ENCODE measurements at regions not wholly inside any gene's neighbourhood (a gene's known extent, or its start where the extent isn't known, plus 50 kb on each side); places are given as distances from the start of the nearest gene placed in this dataset.
"Not testable (repeated sequence)": the region's sequence is repeated elsewhere in the genome, so short reads cannot be mapped to it uniquely, and the experiment has no call there.

DNA sequence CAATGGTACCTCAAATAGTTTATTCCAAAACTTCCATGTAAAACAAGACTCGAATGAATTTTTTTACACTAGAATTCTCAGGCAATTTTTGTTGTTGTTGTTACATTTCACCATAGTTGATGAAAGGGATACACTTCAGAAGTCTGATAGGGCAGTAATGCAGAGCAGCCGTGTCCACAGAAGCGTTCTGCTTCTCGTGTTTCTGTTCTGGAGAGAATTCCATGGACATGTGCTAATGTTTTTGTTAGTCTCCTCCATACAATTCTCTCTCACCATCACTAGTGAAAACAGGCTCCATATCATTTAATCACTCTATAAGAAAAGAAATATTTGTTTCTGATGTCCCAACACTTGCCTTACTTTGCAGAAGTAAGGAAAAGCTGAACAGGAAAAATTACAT is 606.1 kb downstream of the SLC16A7 start:
- DNase-seq: no peak

DNA sequence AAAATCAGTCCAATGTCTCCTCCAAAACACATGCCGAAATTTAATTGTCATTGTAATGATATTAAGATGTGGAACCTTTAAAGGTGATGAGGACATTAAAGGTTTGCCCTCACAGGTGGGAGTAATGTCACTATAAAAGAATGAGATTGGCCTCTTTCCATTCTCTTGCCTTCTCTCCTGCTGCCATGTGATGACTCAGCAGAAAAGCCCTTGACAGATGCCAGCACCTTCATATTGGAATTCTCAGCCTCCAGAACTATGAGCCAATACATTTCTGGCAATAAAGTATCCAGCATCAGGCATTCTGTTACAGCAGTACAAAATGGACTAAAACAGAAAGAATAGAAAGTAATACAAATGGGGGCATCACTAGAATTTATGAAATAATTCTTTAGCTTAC is 609.7 kb downstream of the SLC16A7 start:
- DNase-seq: no peak

DNA sequence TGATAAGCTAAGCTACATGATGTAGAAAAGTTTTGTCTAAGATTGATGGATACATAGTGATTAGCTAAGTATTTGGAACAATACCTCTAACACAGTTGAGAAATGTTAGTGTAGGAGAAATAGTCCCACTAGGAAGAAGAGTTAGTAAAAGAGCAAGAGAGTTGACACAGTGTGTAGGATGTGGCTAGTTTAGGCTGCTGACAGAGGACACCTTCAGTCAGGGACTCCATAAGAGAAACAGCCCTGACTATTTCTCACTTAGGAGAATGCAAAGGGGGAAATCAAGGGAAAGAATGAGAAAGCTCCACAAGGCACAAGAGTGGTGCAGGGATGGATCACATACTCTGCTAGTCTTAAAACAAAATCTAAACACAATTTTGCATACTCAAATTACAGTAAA is 613.7 kb downstream of the SLC16A7 start:
- no peak for DNase-seq

DNA sequence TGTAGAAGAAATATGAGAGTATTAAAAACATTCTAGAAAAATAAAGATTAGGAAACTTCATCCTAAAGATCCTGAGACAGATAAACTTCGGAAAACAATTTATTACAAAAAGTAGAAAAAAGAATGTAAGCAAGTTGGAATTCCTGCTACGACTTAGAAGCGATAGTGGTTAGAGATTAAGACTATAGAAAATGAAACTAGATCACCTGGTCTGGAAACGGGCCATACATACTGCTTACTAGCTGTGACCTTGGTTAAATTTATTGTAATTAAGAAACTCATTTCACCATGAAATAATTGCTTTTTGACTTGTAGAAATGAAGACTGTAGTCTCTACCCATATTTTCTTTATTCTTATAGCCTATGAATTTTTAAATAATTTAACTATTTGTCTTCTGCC is 614.1 kb downstream of the SLC16A7 start:
- no peak for DNase-seq

- no peak for DNase-seq
Measured at GRCh38 chr12:60210756-60211155, 614.9 kb downstream of the SLC16A7 start.

GRCh38 chr12:60211244-60211643 is 615.4 kb downstream of the SLC16A7 start:
- no peak for DNase-seq

DNA sequence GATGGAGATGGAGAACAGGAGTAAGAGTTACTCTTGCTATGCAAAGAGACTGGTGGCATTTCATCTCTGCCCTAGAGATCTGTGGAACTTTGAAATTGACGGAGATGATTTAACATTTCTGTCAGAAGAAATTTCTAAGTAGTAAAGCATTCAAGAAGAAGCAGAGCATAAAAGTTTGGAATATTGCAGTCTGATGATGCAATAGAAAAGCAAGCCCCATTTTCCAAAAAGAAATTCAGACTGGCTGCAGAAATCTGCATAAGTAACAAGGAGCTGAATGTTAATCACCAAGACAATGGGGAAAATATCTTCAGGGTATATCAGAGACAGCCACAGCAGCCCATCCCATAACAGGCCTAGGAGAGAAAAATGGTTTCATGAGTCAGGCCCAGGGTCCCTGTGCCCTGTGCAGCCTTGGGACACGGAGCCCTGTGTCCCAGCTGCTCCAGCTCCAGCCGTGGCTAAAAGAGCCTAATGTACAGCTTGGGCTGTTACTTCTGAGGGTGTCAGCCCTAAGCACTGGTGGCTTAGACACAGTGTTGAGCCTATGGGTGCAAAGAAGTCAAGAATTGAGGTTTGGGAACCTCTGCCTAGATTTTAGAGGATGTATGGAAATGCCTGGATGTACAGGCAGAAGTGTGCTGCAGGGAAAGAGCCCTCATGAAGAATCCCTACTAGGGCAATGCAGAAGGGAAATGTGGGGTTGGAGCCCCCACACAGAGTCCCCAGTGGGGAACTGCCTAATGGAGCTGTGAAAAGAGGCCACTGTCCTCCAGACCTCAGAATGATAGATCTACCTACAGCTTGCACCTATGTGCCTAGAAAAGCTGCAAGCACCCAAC is 616.6 kb downstream of the SLC16A7 start:
- no peak for DNase-seq

GRCh38 chr12:60213272-60213671 is 617.4 kb downstream of the SLC16A7 start:
- DNase-seq: not testable (repeated sequence)

- DNase-seq: no peak
Measured at GRCh38 chr12:60216226-60216625, 620.4 kb downstream of the SLC16A7 start.

GRCh38 chr12:60223242-60223641 is 627.4 kb downstream of the SLC16A7 start:
- DNase-seq: no peak

- DNase-seq: no peak
Measured at GRCh38 chr12:60225216-60226000, 629.6 kb downstream of the SLC16A7 start.

DNA sequence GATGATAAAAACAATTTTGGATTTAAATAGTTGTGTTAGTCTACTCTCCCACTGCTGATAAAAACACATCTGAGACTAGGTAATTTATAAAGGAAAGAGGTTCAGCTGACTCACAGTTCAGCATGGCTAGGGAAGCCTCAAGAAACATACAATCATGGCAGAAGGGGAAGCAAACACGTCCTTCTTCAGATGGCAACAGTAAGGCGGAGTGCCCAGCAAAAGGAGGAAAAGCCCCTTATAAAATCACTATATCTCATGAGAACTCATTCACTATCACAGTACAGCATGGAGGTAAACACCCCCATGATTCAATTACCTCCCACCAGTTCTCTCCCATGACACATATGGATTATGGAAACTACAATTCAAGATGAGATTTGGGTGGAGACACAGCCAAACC is 632.1 kb downstream of the SLC16A7 start:
- no peak for DNase-seq

DNA sequence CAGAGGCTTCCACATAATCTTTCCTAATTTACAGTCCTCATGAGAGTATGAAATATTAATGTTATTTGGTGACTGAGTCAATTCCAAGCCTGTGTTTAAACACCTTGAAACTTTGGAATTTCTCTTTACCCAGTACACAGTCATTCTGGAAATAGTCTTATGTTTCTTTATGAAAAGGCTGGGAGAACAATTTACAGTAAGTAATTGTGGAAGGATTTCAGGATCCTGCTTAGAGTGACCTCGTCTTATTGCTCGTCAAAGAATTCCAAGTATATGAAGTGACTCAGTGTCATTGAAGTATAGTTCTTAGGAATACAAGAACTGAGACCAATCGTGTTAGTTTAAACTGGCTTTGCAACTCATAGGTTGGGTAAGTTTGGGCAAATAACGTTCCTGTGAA is 634.2 kb downstream of the SLC16A7 start:
- no peak for DNase-seq

GRCh38 chr12:60231303-60231702 is 635.5 kb downstream of the SLC16A7 start:
- no peak for DNase-seq

DNA sequence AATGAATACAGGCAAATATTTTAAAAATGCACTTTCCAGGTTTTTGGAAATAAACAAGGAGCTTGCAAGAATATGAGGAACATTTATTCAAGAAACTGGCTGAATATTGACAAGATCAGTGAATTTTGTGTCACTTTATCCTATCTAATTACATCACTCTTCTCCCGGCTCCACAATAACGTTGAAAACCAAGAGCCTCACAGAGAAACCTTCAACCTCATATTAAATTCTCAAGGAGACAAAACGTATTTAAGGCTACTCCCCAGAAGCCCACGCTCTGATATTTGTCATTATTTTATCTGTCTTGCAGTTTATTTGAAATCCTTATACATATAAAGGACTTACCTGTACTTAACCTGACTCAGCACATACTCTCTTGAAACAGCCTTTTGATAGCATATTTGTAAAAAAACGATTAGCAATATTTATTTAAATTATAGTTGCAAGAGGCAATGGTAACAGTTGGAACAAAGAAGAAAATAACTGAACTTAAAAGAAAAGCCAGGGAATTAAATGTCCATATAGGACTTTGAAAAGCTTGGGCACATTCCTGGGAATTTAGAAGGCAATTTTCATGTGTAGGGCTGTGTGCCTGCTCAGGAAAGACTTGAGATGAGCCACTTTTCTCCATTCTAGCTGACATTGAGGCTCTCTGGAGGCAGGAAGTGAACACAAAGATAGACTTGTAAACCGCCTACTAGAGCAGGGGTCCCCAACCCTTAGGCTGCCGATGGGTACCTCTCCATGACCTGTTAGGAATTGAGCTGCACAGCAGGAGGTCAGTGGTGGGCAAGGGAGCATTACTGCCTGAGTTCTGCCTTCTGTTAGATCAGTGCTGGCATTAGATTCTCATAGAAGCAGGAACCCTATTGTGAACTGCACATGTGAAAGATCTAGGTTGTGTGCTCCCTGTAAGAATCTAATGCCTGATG is 636.4 kb downstream of the SLC16A7 start:
- DNase-seq: no peak

GRCh38 chr12:60234611-60235195 is 638.9 kb downstream of the SLC16A7 start:
- not testable (repeated sequence) for DNase-seq

DNA sequence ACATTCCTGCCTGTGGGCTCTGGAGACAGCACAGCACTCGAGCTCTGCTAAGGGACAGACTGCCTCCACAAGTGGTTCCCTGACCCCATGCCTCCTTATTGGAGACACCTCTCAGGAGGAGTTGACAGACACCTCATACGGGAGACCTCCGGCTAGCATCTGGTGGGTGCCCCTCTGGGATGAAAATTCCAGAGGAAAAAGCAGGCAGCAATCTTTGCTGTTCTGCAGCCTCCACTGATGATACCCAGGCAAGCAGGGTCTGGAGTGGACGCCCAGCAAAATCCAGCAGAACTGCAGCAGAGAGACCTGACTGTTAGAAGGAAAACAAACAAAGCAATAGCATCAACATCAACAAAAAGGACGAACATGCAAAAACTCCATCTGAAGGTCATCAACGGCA is 639.4 kb downstream of the SLC16A7 start:
- DNase-seq: no peak

GRCh38 chr12:60236416-60236815 is 640.6 kb downstream of the SLC16A7 start:
- not testable (repeated sequence) for DNase-seq

DNA sequence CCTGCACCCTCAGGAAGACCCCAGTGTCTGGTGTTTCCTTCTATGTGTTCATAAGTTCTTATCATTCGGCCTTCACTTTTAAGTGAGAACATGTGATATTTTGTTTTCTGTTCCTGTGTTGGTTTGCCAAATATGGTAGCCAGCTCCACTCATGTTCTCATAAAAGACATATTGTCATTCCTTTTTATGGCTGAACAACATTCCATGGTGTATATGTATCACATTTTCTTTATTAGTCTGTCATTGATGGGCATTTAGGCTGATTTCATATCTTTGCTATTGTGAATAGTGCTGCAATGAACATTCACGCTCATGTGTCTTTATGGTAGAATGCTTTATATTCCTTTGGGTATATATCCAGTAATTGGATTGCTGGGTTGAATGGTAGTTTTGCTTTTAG is 645.1 kb downstream of the SLC16A7 start:
- DNase-seq: no peak

DNA sequence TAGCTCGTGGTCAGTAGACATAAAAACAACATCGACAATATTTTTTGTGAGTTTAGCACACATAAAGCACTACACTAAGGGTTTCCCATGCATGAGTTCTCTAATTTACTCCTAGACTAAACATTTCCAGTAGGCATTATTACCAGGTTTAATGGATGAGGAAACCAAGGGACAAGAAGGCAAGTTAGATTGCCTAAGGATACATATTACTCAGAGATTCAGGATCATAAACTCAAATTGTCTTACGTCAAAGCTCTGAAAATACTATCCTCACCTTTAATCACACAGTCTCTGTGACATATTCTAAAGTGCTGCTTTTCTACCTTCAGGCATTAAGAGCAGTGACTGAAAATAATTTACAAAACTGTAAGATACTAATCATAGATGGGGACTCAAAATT is 655.3 kb downstream of the SLC16A7 start:
- DNase-seq: no peak

DNA sequence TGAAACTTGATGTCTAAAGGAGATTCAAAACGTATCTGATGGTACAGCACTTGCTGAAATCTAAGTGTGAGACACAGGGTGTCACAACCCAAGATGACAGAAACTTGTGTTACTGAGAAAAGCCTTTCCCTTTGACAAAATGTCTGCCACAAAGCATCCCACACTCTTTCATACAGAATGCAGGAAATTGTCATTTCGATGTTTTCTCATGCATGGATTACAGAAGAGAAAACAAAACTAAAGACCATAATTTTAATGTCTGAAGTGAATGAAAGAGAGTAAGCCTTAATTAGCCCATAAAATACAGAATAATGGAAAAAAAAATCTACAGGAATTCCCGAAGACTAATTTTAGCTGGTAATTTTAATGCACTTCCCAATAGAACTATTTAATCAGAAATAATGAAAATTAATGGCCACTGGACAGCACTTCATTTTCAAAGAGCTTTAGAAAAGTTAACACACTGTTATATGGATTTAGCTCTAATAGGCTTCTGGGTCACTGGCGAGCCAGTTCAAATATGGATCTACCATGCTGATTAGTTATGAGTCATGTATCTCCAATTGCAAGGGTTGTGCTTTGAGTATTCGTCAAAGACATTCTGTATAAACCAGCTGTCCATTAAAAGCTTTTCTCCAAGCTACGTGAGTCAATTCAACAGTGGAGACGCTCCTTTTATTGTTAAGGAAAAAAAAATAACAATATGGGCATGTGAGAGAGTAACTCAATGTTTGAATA is 656.7 kb downstream of the SLC16A7 start:
- DNase-seq: no peak

GRCh38 chr12:60255044-60255443 is 659.2 kb downstream of the SLC16A7 start:
- DNase-seq: no peak

Measured in CD4-positive, alpha-beta T cell treated with Interleukin-17A for 4 hours (primary cell).